ENCODE measurements at regions not wholly inside any gene's neighbourhood (a gene's known extent, or its start where the extent isn't known, plus 50 kb on each side); places are given as distances from the start of the nearest gene placed in this dataset.

DNA sequence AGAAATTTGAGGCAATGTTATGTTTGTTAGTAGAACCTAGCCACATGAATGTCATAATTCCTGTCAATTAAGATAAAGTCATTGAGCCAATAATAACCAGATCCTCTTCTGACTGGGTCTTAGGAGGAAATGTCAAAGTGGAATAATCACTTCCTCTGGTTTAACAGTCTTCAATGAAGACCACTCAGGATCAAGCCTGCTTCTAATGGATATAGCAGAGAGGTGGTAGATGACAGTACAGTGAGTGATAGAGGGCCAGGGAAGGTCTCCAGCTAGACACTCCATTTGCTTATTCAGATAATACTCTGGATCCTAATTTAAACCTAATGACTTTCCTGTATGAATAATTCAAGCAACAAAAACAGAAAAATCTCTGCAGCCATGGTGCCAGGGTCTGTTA lies 474.2 kb downstream of the DNAH5 start:
- TF ChIP-seq, protein P1, sequence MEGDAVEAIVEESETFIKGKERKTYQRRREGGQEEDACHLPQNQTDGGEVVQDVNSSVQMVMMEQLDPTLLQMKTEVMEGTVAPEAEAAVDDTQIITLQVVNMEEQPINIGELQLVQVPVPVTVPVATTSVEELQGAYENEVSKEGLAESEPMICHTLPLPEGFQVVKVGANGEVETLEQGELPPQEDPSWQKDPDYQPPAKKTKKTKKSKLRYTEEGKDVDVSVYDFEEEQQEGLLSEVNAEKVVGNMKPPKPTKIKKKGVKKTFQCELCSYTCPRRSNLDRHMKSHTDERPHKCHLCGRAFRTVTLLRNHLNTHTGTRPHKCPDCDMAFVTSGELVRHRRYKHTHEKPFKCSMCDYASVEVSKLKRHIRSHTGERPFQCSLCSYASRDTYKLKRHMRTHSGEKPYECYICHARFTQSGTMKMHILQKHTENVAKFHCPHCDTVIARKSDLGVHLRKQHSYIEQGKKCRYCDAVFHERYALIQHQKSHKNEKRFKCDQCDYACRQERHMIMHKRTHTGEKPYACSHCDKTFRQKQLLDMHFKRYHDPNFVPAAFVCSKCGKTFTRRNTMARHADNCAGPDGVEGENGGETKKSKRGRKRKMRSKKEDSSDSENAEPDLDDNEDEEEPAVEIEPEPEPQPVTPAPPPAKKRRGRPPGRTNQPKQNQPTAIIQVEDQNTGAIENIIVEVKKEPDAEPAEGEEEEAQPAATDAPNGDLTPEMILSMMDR (IDR thresholded peaks at IDR 0.05; ENCODE audit: low read depth, low read length), result no peak
- no peak for TF ChIP-seq POLR2A (IDR thresholded peaks at IDR 0.05; ENCODE audit: extremely low read depth, insufficient read length)
